ENCODE measurements at regions not wholly inside any gene's neighbourhood (a gene's known extent, or its start where the extent isn't known, plus 50 kb on each side); places are given as distances from the start of the nearest gene placed in this dataset.
A peak's percentile ranks its signal among the peaks of the same experiment; 100 is the strongest.

DNA sequence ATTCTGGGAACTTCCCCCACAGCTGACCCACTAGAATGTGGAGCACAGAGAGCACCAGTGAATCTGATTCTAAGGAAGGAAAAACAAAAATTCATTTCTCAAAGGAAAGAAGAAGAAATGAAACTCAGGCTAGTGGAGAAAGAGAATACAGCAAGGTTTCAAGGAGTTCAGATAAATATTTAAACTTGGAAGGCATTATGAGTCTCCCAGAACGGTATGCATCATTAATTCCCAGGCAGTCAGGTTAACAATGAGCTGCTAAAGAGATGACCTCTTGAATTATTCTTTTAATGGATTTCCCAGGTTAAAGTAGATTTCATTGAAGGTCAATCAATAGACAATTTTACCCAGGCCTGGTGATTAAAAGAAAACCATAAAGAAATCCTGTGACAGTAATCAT is 103.6 kb upstream of the KAZN start:
- Mint-ChIP-seq H3K4me1 (peaks cover 33% of the 10 kb centered on the region), H3K4me3 (no peak overlapping the region), H3K27me3 (ENCODE audit: low read depth) (no peaks in the 10 kb centered on the region), H3K9me3 (peaks cover 4% of the 10 kb centered on the region), H3K36me3 (ENCODE audit: low read depth) (no peaks in the 10 kb centered on the region), H3K27ac (ENCODE audit: unreplicated experiment) (no peak overlapping the region)
- no peak for DNase-seq (ENCODE audit: low read depth, low spot score)
- TF ChIP-seq CTCF (conservative IDR thresholded peaks at IDR 0.05): no peak

- TF ChIP-seq CTCF (conservative IDR thresholded peaks at IDR 0.05): no peak
- Mint-ChIP-seq H3K27me3 (ENCODE audit: low read depth) (no peaks in the 10 kb centered on the region), H3K36me3 (ENCODE audit: low read depth) (no peaks in the 10 kb centered on the region), H3K27ac (ENCODE audit: unreplicated experiment) (no peak overlapping the region), H3K4me1 (peaks cover 29% of the 10 kb centered on the region), H3K4me3 (no peak overlapping the region), H3K9me3 (peaks cover 4% of the 10 kb centered on the region)
- no peak for DNase-seq (ENCODE audit: low read depth, low spot score)
Measured at GRCh38 chr1:14495381-14495780, 103.1 kb upstream of the KAZN start.

DNA sequence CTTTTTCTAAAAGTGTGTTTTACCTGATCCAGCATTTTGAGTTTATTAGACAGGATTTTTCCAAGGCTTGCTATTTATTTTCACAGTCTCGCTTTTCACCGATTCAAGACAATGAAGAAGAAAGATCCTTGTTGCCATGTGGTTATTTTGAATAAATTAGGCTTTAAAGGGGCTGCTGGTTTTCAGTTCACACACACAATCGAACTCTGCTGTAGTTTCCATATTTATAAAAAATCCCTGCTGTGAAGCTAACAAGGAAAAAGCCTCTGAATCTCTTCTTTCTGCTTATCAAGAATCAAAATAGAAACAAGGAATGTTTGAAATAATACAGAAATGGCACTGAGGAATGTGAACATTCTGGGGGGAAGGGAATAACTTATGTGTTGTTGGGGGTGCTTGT is 102.5 kb upstream of the KAZN start:
- H3K27me3 Mint-ChIP-seq (ENCODE audit: low read depth): no peaks in the 10 kb centered on the region
- DNase-seq (ENCODE audit: low read depth, low spot score): no peak
- no peak for TF ChIP-seq CTCF (conservative IDR thresholded peaks at IDR 0.05)
- H3K27ac Mint-ChIP-seq (ENCODE audit: unreplicated experiment): peak overlapping the region; percentile 7
- H3K36me3 Mint-ChIP-seq (ENCODE audit: low read depth): no peaks in the 10 kb centered on the region
- peaks cover 4% of the 10 kb centered on the region for H3K9me3 Mint-ChIP-seq
- no peak overlapping the region for H3K4me3 Mint-ChIP-seq
- H3K4me1 Mint-ChIP-seq: peaks cover 27% of the 10 kb centered on the region

GRCh38 chr1:14498839-14499238 is 99.6 kb upstream of the KAZN start:
- H3K36me3 Mint-ChIP-seq (ENCODE audit: low read depth): no peaks in the 10 kb centered on the region
- no peaks in the 10 kb centered on the region for H3K27me3 Mint-ChIP-seq (ENCODE audit: low read depth)
- no peak overlapping the region for H3K4me3 Mint-ChIP-seq
- DNase-seq (ENCODE audit: low read depth, low spot score): no peak
- peaks cover 2% of the 10 kb centered on the region for H3K9me3 Mint-ChIP-seq
- peak overlapping the region; percentile 38 for H3K27ac Mint-ChIP-seq (ENCODE audit: unreplicated experiment)
- H3K4me1 Mint-ChIP-seq: peaks cover 19% of the 10 kb centered on the region
- no peak for TF ChIP-seq CTCF (conservative IDR thresholded peaks at IDR 0.05)

DNA sequence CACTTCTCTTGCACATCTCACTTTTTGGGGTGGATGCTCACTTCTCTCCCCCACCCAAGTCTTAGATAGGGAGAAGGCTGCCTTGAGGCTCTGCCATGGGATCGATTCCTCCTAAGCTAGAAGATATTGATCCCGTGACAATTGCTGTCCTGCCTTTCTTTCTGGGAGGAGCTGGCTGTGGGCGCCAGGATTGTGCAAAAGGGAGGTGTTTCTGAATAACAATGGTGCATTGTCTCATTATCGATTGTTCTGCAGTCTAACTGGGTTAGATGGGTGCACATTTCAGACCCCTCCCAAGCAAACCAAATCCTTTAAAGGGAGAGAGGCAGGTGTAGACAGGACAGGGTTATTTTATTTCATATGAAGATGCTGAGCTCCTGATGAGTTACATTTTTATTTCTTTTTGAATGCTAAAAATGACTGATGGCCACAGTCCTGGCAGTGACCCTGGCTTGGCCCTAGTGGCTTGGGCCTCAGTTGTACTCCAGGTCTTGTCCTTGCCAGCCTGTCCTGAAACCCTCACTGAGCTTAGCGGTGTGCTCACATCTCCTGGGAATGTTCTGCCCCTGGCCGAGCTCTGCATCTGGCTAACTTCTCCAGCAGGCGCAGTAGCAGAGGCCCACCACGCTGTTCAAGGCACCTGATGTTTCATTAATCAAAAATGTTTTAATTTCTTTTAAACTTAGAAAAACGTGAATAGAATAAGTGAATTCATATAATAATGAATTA is 99.0 kb upstream of the KAZN start:
- TF ChIP-seq CTCF (conservative IDR thresholded peaks at IDR 0.05): no peak
- no peak for DNase-seq (ENCODE audit: low read depth, low spot score)
- Mint-ChIP-seq H3K27ac (ENCODE audit: unreplicated experiment) (no peak overlapping the region), H3K27me3 (ENCODE audit: low read depth) (no peaks in the 10 kb centered on the region), H3K36me3 (ENCODE audit: low read depth) (no peaks in the 10 kb centered on the region), H3K9me3 (no peaks in the 10 kb centered on the region), H3K4me1 (peaks cover 19% of the 10 kb centered on the region), H3K4me3 (no peak overlapping the region)
